ENCODE measurements at regions not wholly inside any gene's neighbourhood (a gene's known extent, or its start where the extent isn't known, plus 50 kb on each side); places are given as distances from the start of the nearest gene placed in this dataset.

DNA sequence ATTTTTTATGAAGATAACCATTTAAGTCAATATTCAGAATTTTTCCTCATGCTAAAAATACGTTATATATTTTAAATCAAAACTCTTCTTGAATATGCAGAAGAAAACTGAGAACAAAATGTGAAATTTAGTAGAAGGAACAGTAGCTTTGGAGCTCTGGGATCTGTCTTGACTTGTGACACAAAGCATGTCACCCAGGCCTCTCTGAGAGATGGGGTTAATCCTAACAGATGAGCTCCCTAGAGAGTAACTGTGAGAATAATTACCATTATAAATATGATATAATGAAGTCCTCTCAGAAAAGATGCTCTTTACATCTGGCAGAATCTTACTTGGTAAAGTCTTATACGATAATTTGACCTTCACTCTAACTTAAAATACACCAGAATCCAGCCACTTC, 272.0 kb downstream of the PTPRC start:
- H3K27ac ChIP-seq, result no peak overlapping the region
- ATAC-seq (ENCODE audit: insufficient number of reproducible peaks, low FRiP score, low read depth), result no peak

DNA sequence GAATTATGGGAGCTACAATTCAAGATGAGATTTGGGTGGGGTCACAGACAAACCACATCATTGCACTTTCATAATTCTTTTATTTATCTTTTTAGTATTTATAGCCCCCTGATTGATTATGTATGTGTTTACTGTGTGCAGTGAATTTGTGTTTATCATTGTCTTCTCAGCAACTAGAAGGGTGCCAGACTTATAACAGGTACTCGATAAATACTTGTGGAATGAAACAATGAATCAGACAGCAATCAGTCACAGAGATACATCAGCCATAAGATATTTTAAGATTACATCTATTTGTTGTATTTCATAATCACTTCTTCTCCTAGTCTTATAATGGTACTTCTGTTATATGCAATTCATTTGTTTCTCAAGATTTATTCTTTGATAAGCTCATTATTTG, 273.2 kb downstream of the PTPRC start:
- H3K4me1 ChIP-seq (ENCODE audit: control insufficient read depth in 1 of 2, low read depth in 2 of 2), result no peaks in the 10 kb centered on the region
- DNase-seq (ENCODE audit: low spot score) (no peak), ATAC-seq (ENCODE audit: insufficient number of reproducible peaks, low FRiP score, low read depth) (no peak)
- TF ChIP-seq, protein P1, sequence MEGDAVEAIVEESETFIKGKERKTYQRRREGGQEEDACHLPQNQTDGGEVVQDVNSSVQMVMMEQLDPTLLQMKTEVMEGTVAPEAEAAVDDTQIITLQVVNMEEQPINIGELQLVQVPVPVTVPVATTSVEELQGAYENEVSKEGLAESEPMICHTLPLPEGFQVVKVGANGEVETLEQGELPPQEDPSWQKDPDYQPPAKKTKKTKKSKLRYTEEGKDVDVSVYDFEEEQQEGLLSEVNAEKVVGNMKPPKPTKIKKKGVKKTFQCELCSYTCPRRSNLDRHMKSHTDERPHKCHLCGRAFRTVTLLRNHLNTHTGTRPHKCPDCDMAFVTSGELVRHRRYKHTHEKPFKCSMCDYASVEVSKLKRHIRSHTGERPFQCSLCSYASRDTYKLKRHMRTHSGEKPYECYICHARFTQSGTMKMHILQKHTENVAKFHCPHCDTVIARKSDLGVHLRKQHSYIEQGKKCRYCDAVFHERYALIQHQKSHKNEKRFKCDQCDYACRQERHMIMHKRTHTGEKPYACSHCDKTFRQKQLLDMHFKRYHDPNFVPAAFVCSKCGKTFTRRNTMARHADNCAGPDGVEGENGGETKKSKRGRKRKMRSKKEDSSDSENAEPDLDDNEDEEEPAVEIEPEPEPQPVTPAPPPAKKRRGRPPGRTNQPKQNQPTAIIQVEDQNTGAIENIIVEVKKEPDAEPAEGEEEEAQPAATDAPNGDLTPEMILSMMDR (IDR thresholded peaks at IDR 0.05), result no peak
- H3K9me3 ChIP-seq, result no peaks in the 10 kb centered on the region
- H3K4me3 ChIP-seq, result no peak overlapping the region
- H3K36me3 ChIP-seq, result no peaks in the 10 kb centered on the region
- H3K27ac ChIP-seq, result no peak overlapping the region
- no peaks in the 10 kb centered on the region for H3K27me3 ChIP-seq (replicated peaks; ENCODE audit: insufficient read depth)

More for the DNA sequence above, 272.0 kb downstream of the PTPRC start:
- Histone ChIP-seq H3K36me3 (no peaks in the 10 kb centered on the region), H3K4me1 (ENCODE audit: control insufficient read depth in 1 of 2, low read depth in 2 of 2) (no peaks in the 10 kb centered on the region), H3K9me3 (no peaks in the 10 kb centered on the region), H3K4me3 (no peak overlapping the region), H3K27me3 (replicated peaks; ENCODE audit: insufficient read depth) (no peaks in the 10 kb centered on the region)
- DNase-seq (ENCODE audit: low spot score), result no peak
- TF ChIP-seq, protein P1 (IDR thresholded peaks at IDR 0.05), result no peak

DNA sequence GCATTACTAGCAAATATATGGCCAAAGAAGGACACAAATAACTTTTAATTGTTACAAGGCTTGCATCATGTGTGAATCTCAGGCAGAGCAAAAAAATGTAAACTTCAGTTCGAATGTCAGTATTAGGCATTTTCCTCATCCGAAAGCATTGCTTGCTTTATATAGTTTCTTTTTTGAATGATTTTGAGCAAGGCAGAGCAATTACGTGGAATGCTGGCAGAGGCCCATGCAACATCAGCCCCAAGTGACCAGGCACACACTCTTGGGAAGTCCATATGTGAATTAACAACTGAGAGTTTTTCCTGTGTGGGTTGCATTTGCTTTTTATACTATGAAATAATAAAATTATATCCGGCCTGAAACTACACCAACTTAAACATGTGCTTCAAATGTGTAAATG, 274.8 kb downstream of the PTPRC start:
- ATAC-seq (ENCODE audit: insufficient number of reproducible peaks, low FRiP score, low read depth), result no peak
- no peaks in the 10 kb centered on the region for H3K9me3 ChIP-seq
- no peak overlapping the region for H3K27ac ChIP-seq
- TF ChIP-seq, protein P1 (IDR thresholded peaks at IDR 0.05), result no peak
- no peaks in the 10 kb centered on the region for H3K27me3 ChIP-seq (replicated peaks; ENCODE audit: insufficient read depth)
- no peak overlapping the region for H3K4me3 ChIP-seq
- no peaks in the 10 kb centered on the region for H3K4me1 ChIP-seq (ENCODE audit: control insufficient read depth in 1 of 2, low read depth in 2 of 2)
- no peaks in the 10 kb centered on the region for H3K36me3 ChIP-seq
- no peak for DNase-seq (ENCODE audit: low spot score)

DNA sequence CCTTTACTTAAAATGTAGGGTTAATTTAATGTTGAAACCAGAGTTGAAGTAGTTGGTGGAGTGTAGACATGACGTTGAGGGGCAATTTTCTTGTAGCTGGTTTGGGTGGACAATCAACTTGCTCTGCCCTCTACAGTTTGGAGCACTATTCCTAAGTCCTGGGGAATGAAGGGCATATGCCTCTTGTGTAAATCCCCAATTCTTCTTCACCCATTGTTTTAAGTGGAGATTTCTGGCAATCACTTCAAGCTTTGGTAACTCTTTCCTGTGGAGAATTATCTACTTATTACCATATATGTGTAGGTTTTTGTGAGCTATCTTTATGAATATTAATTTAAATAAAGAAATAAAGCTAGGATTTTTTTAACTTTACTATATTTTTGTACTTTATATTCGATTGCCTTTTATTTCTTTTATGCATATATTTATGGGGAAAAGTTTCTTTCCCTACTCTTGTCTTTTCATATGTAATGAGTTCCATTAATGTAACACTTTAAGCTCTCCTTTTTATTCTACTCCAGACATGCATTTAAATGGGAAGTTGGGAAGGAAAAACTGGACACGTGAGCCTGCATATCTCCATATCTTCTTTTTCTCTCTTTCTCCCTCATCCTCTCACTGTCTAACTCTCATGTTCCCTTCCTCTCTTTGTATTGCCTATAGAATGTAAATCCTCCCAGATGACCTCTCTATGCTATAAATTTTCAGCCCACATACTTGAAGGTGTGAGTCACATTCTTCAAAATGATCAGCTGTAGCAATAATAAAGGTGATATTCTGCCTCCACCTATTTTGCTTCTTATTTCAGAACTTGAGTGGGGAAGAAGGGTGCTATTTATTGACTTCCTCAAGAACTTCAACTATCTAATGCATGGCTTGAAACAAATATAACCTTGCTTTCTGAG, 276.7 kb downstream of the PTPRC start:
- ATAC-seq (ENCODE audit: insufficient number of reproducible peaks, low FRiP score, low read depth), result no peak
- DNase-seq (ENCODE audit: low spot score), result no peak
- Histone ChIP-seq H3K27ac (no peak overlapping the region), H3K27me3 (replicated peaks; ENCODE audit: insufficient read depth) (no peaks in the 10 kb centered on the region), H3K4me1 (ENCODE audit: control insufficient read depth in 1 of 2, low read depth in 2 of 2) (no peaks in the 10 kb centered on the region), H3K4me3 (no peak overlapping the region), H3K36me3 (no peaks in the 10 kb centered on the region), H3K9me3 (no peaks in the 10 kb centered on the region)
- TF ChIP-seq, protein P1 (IDR thresholded peaks at IDR 0.05), result no peak

DNA sequence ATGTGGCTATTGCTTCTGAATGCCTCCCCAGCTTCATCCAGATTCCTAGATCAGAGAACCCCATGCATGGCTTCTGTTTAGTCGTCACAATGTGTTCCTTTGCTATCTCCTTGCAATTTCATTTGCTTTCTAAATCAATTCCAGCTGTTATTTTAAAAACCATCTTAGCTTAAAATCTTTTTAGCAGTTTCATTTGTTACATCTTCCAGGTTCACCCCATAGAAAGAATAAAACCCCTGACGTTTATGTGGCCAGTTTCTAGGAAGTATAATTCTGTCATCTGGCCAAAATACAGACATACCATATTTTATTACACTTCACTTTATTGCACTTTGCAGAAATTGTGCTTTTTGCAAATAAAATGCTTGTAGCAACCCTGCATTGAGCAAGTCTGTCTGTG, 278.4 kb downstream of the PTPRC start:
- no peak overlapping the region for H3K4me3 ChIP-seq
- TF ChIP-seq, protein P1 (IDR thresholded peaks at IDR 0.05), result no peak
- ATAC-seq (ENCODE audit: insufficient number of reproducible peaks, low FRiP score, low read depth), result no peak
- H3K9me3 ChIP-seq, result no peaks in the 10 kb centered on the region
- no peak overlapping the region for H3K27ac ChIP-seq
- no peaks in the 10 kb centered on the region for H3K36me3 ChIP-seq
- H3K4me1 ChIP-seq (ENCODE audit: control insufficient read depth in 1 of 2, low read depth in 2 of 2), result no peaks in the 10 kb centered on the region
- no peaks in the 10 kb centered on the region for H3K27me3 ChIP-seq (replicated peaks; ENCODE audit: insufficient read depth)
- DNase-seq (ENCODE audit: low spot score), result no peak

All from thoracic aorta (tissue), 2 donors.